GM18502 (cell line): ENCODE measurements at regions not wholly inside any gene's neighbourhood (a gene's known extent, or its start where the extent isn't known, plus 50 kb on each side); places are given as distances from the start of the nearest gene placed in this dataset.
A peak's percentile ranks its signal among the peaks of the same experiment; 100 is the strongest.
"Not testable (repeated sequence)": the region's sequence is repeated elsewhere in the genome, so short reads cannot be mapped to it uniquely, and the experiment has no call there.

ENCODE experiments used
- ATAC-seq: cut with Tn5 transposase; IDR thresholded peaks from one replicate; pipeline ENCODE4 v1.9.1; 2021; ENCODE audit warnings: mild to moderate bottlenecking; ENCODE audit not compliant: unreplicated experiment, poor library complexity

- ATAC-seq = no peak
Measured at GRCh38 chr7:32659853-32660252, 164.6 kb downstream of the AVL9 start.

GRCh38 chr7:32658467-32658869 lies 163.2 kb downstream of the AVL9 start:
- ATAC-seq = no peak

DNA sequence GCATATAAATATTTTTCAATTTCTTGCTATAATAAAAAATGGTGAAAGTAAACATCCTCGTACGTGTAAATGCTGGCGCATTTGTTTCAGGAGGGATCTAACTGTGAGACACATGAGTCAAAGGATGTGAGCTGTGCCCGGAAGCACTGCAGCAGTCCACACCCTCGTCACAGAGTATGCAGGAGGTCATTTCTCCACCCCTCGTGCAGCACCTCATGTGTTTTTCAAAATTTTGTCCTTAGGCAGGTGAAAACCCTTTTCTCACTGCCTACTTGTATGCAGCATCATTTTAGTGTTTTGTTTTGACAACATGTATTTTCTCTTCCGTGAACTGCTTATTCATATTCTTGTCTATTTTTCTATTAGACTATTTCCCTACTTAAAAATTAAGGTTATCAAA lies 162.7 kb downstream of the AVL9 start:
- ATAC-seq = no peak

DNA sequence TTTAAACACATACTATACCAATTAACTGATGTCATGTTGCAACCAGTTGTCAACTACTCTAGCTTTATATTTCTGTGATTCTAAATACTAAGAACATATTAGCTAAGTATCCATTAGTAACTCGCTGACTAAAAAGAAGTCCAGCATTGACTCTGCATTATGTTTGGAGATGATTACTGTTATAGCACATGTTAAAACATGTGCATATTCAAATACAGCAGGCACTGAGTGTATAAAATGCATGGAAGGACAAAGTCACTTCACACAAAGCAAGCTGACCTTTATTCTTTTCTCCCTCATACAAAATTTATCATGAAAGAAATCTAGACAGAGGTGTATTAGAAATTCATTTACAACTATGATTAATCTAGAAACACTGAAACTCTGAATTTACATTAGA lies 159.3 kb downstream of the AVL9 start:
- ATAC-seq = not testable (repeated sequence)

GRCh38 chr7:32650356-32650755 lies 155.1 kb downstream of the AVL9 start:
- ATAC-seq = not testable (repeated sequence)

DNA sequence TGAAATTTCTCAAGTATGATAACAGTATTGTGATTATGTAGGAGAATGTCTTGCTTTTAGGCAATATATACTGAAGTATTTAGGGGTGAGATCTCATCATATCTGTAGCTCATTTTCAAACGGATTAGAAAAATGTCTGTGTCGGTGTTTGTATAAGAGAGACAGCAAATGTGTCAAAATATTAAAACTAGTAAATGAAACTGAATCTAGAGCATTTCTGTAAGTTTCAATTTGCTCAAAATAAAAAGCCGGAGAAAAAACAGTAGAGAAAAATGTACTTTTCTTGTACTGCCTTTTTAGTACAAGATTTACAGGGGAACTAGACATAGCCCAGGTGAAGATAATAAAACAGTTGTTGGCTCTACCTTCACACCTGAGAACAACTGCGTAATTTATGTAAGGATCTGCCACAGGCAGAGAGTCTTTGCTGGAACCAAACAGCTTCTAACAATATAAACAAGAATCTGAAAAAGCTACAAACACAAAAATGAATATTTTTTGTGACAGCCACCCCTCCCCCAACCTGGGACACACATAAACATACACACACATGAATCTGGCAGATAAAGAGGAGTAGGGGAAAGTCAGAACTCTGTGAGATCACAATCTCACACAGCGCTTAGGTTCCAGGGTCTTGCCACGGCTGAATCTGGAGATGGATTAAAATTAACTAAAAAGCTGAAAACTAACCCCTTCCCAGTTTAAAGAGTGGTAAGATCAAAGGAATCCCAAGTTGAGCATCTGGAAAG lies 153.3 kb downstream of the AVL9 start:
- ATAC-seq = no peak

GRCh38 chr7:32645255-32645654 lies 150.0 kb downstream of the AVL9 start:
- ATAC-seq = not testable (repeated sequence)

DNA sequence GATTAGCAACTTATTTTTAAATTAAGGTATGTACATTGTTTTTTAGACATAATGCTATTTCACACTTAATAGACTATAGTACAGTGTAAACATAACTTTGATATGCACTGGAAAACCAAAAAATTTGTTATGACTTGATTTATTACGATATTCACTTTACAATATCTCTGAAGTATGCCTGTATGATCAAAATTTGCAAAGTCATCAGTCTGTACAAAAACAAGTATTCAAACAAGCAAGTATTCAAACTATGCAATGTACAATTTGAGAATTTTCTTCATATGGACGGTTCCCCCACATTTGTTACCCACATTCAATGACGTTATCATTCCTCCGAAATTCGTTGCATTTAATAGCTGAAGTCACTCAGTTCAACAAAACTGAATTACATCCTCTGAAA lies 147.9 kb downstream of the AVL9 start:
- no peak for ATAC-seq

DNA sequence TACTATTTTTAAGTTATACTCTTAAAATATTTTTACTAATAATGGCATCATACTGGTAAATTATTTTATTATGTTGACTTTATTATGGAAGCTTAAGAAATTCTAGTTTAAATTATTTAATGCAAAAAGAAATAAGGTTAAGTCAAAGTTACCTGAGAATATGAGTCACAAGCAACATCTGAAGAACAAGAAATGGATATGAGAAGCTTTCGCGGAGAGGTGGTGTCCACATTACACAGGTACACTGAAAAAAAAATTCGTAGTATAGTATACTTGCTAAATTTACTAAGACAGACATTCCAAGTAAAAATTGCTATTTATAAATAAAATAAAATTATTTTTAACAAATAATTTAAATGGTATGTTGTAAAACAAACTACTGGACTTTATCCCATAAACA lies 143.8 kb downstream of the AVL9 start:
- no peak for ATAC-seq

DNA sequence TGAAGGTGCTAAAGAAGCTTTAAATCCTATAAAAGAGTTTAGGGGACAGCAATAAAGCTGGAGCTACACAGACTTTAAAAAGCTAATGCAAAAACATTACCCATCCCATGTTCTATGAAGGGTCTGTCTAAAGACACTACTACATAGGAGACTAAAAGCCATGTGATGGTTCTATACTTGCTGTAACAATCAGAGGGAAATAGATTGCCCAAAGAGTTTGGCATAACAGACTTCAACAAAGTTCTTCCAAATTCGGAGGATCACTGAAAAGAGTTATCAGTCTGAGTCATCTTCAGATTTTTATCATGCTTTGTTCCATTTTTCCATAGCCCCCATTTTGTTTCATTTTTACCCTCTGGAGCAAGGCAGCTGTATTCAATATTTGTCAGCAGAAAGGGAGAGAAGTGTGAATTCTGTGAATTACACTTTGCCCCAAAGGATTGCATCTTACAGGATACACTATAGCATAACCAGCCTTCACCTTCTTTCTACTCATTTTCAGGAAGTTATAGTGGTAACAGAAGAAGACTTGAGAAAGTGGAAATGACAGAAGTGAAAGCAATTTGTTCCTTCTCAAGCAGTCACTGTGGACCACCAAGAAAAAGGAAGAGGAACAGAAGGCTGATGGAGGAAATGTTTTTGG lies 143.3 kb downstream of the AVL9 start:
- peak; percentile 95 for ATAC-seq
